OCI-LY3 (cell line): ENCODE measurements at regions not wholly inside any gene's neighbourhood (a gene's known extent, or its start where the extent isn't known, plus 50 kb on each side); places are given as distances from the start of the nearest gene placed in this dataset.

ENCODE experiments used
- H2AFZ ChIP-seq: fragments of 200-600, 300-600 bp; shearing (Covaris generic); 2 replicates; pipeline ENCODE4 v1.6.0; 2014; ENCODE audit warnings: antibody characterized with exemption, low read depth, low read length
- H3K27ac ChIP-seq: fragments of 200-600, 300-600 bp; sonication (generic); 2 replicates; pipeline ENCODE4 v1.5.1; 2014; ENCODE audit warnings: mild to moderate bottlenecking, low read length, moderate library complexity, mixed read lengths
- H3K27me3 ChIP-seq: fragments of 200-600, 300-600 bp; sonication (generic); 2 replicates; pipeline ENCODE4 v1.6.1; 2014; ENCODE audit warnings: low read depth, low read length, mixed read lengths
- H3K36me3 ChIP-seq: fragments of 200-600, 300-600 bp; sonication (generic); replicated peaks from 2 replicates; pipeline ENCODE3; 2014; ENCODE audit warnings: low read depth, low read length, mixed read lengths
- H3K4me1 ChIP-seq: fragments of 300-600, 200-600 bp; sonication (generic); 2 replicates; pipeline ENCODE4 v1.6.1; 2014; ENCODE audit warnings: low read length, mixed read lengths
- H3K4me2 ChIP-seq: fragments of 200-600, 300-600 bp; sonication (generic); 2 replicates; pipeline ENCODE4 v1.6.1; 2014; ENCODE audit warnings: low read length, mixed read lengths
- H3K4me3 ChIP-seq: fragments of 300-600, 200-600 bp; sonication (generic); 2 replicates; pipeline ENCODE4 v1.5.1; 2014; ENCODE audit warnings: antibody characterized with exemption, mild to moderate bottlenecking, low read length, moderate library complexity
- H3K79me2 ChIP-seq: fragments of 300-600, 200-600 bp; shearing (Covaris generic); 2 replicates; pipeline ENCODE4 v1.6.1; 2014; ENCODE audit warnings: mild to moderate bottlenecking, low read length, mixed read lengths
- H3K9ac ChIP-seq: fragments of 300-600, 200-600 bp; shearing (Covaris generic); 2 replicates; pipeline ENCODE4 v1.6.0; 2014; ENCODE audit warnings: mild to moderate bottlenecking, low read length, moderate library complexity
- H3K9me3 ChIP-seq: fragments of 200-600, 300-600 bp; shearing (Covaris generic); 2 replicates; pipeline ENCODE4 v1.6.1; 2014; ENCODE audit warnings: low read length, mixed read lengths; ENCODE audit not compliant: insufficient read depth
- H4K20me1 ChIP-seq: fragments of 200-600, 300-600 bp; sonication (generic); 2 replicates; pipeline ENCODE4 v1.6.1; 2016; ENCODE audit warnings: low read length, mixed read lengths; ENCODE audit not compliant: insufficient read depth
- CTCF ChIP-seq: fragments of 200-600, 300-600 bp; sonication (generic); IDR thresholded peaks from 2 replicates; pipeline ENCODE4 v1.5.1; 2014; ENCODE audit warnings: antibody characterized with exemption, low read length, low read depth
- EZH2phosphoT487 ChIP-seq: fragments of 200-600 bp; shearing (Covaris generic); IDR thresholded peaks from 2 replicates; pipeline ENCODE4 v1.6.1; 2018; ENCODE audit warnings: antibody characterized with exemption, mixed run types, low read depth

- TF ChIP-seq EZH2phosphoT487 = no peak
- Histone ChIP-seq H2AFZ (no peak overlapping the region), H3K9me3 (no peaks in the 10 kb centered on the region), H3K4me2 (no peak overlapping the region), H3K27ac (no peak overlapping the region), H3K4me1 (peaks cover 6% of the 10 kb centered on the region), H3K9ac (no peak overlapping the region), H4K20me1 (no peaks in the 10 kb centered on the region), H3K79me2 (no peaks in the 10 kb centered on the region), H3K27me3 (peaks cover 57% of the 10 kb centered on the region), H3K36me3 (no peaks in the 10 kb centered on the region), H3K4me3 (no peak overlapping the region)
These were observed 416.5 kb downstream of the VRK1 start for GRCh38 chr14:97213720-97214119.

- Histone ChIP-seq H4K20me1 (no peaks in the 10 kb centered on the region), H3K4me1 (peaks cover 6% of the 10 kb centered on the region), H3K36me3 (no peaks in the 10 kb centered on the region), H2AFZ (no peak overlapping the region), H3K4me3 (no peak overlapping the region), H3K27me3 (peaks cover 47% of the 10 kb centered on the region), H3K4me2 (no peak overlapping the region), H3K79me2 (no peaks in the 10 kb centered on the region), H3K9ac (no peak overlapping the region), H3K27ac (no peak overlapping the region), H3K9me3 (no peaks in the 10 kb centered on the region)
- TF ChIP-seq EZH2phosphoT487 (no peak), CTCF (no peak)
These were observed 418.2 kb downstream of the VRK1 start for GRCh38 chr14:97215263-97215969.

- peaks cover 6% of the 10 kb centered on the region for H3K4me1 ChIP-seq
- H3K79me2 ChIP-seq = no peaks in the 10 kb centered on the region
- no peak overlapping the region for H3K27ac ChIP-seq
- H3K36me3 ChIP-seq = no peaks in the 10 kb centered on the region
- no peak overlapping the region for H3K9ac ChIP-seq
- no peaks in the 10 kb centered on the region for H3K9me3 ChIP-seq
- no peaks in the 10 kb centered on the region for H4K20me1 ChIP-seq
- TF ChIP-seq EZH2phosphoT487 (no peak), CTCF (no peak)
- H3K4me3 ChIP-seq = no peak overlapping the region
- peaks cover 28% of the 10 kb centered on the region for H3K27me3 ChIP-seq
- H3K4me2 ChIP-seq = no peak overlapping the region
- no peak overlapping the region for H2AFZ ChIP-seq
These were observed 420.1 kb downstream of the VRK1 start for GRCh38 chr14:97217111-97217885.

- Histone ChIP-seq H3K79me2 (no peaks in the 10 kb centered on the region), H3K27me3 (peaks cover 23% of the 10 kb centered on the region), H3K4me2 (no peak overlapping the region), H3K36me3 (no peaks in the 10 kb centered on the region), H3K27ac (no peak overlapping the region), H3K9me3 (no peaks in the 10 kb centered on the region), H3K4me1 (peaks cover 4% of the 10 kb centered on the region), H4K20me1 (no peaks in the 10 kb centered on the region), H3K9ac (no peak overlapping the region), H2AFZ (no peak overlapping the region), H3K4me3 (no peak overlapping the region)
- no peak for TF ChIP-seq EZH2phosphoT487
- no peak for TF ChIP-seq CTCF
These were observed 421.1 kb downstream of the VRK1 start for GRCh38 chr14:97218274-97218673.
